ENCODE measurements at regions not wholly inside any gene's neighbourhood (a gene's known extent, or its start where the extent isn't known, plus 50 kb on each side); places are given as distances from the start of the nearest gene placed in this dataset.
"Not testable (repeated sequence)": the region's sequence is repeated elsewhere in the genome, so short reads cannot be mapped to it uniquely, and the experiment has no call there.

DNA sequence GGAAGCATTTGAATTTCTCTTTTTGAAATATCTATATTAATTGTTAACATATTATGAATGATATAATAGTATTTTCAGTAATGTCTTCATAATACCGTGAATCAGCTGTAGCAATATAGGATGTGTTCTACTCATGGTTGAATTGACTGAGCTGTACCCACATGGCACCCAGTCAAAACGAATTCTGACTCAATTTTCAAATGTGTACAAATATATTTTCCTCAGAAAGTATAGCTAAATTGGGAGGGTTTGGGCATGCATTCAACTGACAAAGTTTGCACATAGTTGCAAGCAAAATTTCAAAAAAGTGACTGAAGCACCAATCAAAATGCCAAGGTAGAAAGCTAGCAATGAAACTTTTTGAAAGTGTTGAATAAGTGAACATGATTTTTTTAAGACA, 188.9 kb downstream of the NAF1 start:
- Mint-ChIP-seq H3K27me3 (no peaks in the 10 kb centered on the region), H3K9me3 (no peaks in the 10 kb centered on the region), H3K4me1 (ENCODE audit: low read depth) (no peaks in the 10 kb centered on the region), H3K36me3 (ENCODE audit: low read depth) (no peaks in the 10 kb centered on the region), H3K4me3 (no peak overlapping the region), H3K27ac (no peak overlapping the region)
- H3K27me3 ChIP-seq (ENCODE audit: control insufficient read depth in 1 of 2, insufficient read depth in 2 of 2, low read length in 2 of 2) = no peaks in the 10 kb centered on the region
- H3K4me3 ChIP-seq (ENCODE audit: low read length) = no peak overlapping the region
- DNase-seq (no peak), ATAC-seq (ENCODE audit: poor library complexity) (no peak)
- intact Hi-C loops (cut with DNase I, micrococcal nuclease) = no loop called here
- no peaks in the 10 kb centered on the region for H3K4me1 ChIP-seq (ENCODE audit: insufficient read depth, low read length)
- H3K27ac ChIP-seq (ENCODE audit: low read depth in 1 of 2, low read length in 2 of 2) = no peak overlapping the region
- H3K36me3 ChIP-seq (ENCODE audit: insufficient read depth, low read length) = no peaks in the 10 kb centered on the region
- ChIA-PET POLR2A (no interaction called here), CTCF (no interaction called here)
- H3K9me3 ChIP-seq (ENCODE audit: control insufficient read depth in 1 of 2, insufficient read depth in 1 of 2, low read length in 2 of 2) = no peaks in the 10 kb centered on the region
- TF ChIP-seq, protein P1, sequence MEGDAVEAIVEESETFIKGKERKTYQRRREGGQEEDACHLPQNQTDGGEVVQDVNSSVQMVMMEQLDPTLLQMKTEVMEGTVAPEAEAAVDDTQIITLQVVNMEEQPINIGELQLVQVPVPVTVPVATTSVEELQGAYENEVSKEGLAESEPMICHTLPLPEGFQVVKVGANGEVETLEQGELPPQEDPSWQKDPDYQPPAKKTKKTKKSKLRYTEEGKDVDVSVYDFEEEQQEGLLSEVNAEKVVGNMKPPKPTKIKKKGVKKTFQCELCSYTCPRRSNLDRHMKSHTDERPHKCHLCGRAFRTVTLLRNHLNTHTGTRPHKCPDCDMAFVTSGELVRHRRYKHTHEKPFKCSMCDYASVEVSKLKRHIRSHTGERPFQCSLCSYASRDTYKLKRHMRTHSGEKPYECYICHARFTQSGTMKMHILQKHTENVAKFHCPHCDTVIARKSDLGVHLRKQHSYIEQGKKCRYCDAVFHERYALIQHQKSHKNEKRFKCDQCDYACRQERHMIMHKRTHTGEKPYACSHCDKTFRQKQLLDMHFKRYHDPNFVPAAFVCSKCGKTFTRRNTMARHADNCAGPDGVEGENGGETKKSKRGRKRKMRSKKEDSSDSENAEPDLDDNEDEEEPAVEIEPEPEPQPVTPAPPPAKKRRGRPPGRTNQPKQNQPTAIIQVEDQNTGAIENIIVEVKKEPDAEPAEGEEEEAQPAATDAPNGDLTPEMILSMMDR (IDR thresholded peaks at IDR 0.05) = no peak

DNA sequence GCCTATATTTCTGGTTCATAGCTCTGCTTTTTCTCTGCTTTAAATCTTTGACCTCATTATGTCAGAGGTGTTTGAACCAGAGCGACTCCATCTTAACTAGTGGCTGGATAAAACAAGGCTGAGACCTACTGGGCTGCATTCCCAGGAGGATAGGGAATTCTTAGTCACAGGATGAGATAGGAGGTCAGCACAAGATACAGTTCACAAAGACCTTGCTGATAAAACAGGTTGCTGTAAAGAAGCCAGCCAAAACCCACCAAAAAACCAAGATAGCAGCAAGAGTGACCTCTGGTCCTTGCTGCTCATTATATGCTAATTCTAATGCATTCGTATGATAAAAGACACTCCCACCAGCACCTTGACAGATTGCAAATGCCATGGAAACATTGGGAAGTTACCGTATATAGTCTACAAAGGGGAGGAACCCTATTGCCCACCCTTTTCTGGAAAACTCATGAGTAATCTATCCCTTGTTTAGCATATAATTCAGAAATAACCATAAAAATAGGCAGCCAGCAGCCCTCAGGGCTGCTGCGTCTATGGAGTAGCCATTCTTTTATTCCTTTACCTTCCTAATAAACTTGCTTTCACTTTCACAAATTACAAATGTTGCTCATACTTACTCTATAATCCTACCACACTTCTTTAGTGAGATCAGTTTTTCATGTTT, 193.9 kb downstream of the NAF1 start:
- Mint-ChIP-seq H3K27ac (no peak overlapping the region), H3K4me1 (ENCODE audit: low read depth) (no peaks in the 10 kb centered on the region), H3K27me3 (no peaks in the 10 kb centered on the region), H3K9me3 (no peaks in the 10 kb centered on the region), H3K36me3 (ENCODE audit: low read depth) (no peaks in the 10 kb centered on the region), H3K4me3 (no peak overlapping the region)
- CTCF ChIA-PET = no interaction called here
- ATAC-seq (ENCODE audit: poor library complexity) = no peak
- no peaks in the 10 kb centered on the region for H3K27me3 ChIP-seq (ENCODE audit: control insufficient read depth in 1 of 2, insufficient read depth in 2 of 2, low read length in 2 of 2)
- intact Hi-C loops (cut with DNase I, micrococcal nuclease) = no loop called here
- no peaks in the 10 kb centered on the region for H3K36me3 ChIP-seq (ENCODE audit: insufficient read depth, low read length)
- DNase-seq = no peak
- H3K9me3 ChIP-seq (ENCODE audit: control insufficient read depth in 1 of 2, insufficient read depth in 1 of 2, low read length in 2 of 2) = peaks cover 0 to 8% of the 10 kb centered on the region in 2 experiments
- H3K4me3 ChIP-seq (ENCODE audit: low read length) = no peak overlapping the region
- TF ChIP-seq, protein P1 (IDR thresholded peaks at IDR 0.05) = no peak
- POLR2A ChIA-PET = no interaction called here
- no peak overlapping the region for H3K27ac ChIP-seq (ENCODE audit: low read depth in 1 of 2, low read length in 2 of 2)
- no peaks in the 10 kb centered on the region for H3K4me1 ChIP-seq (ENCODE audit: insufficient read depth, low read length)

DNA sequence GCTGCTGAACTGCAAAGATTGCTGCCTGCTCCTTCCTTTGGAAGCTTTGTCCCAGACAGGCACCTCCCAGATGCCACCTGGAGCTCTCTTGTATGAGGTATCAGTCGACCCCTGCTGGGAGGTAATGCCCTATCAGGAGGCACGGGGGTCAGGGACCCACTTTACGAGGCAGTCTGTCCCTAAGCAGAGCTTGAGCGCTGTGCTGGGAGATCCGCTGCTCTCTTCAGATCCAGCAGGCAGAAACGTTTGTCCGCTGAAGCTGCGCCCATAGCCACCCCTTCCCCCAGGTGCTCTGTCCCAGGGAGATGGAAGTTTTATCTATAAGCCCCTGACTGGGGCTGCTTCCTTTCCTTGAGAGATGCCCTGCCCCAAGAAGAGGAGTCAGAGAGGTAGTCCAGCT, 197.5 kb downstream of the NAF1 start:
- H3K27me3 ChIP-seq (ENCODE audit: control insufficient read depth in 1 of 2, insufficient read depth in 2 of 2, low read length in 2 of 2) = no peaks in the 10 kb centered on the region
- intact Hi-C loops (cut with DNase I, micrococcal nuclease) = no loop called here
- no peaks in the 10 kb centered on the region for H3K27me3 Mint-ChIP-seq
- H3K36me3 ChIP-seq (ENCODE audit: insufficient read depth, low read length) = no peaks in the 10 kb centered on the region
- H3K27ac ChIP-seq (ENCODE audit: low read depth in 1 of 2, low read length in 2 of 2) = no peak overlapping the region
- DNase-seq (no peak), ATAC-seq (ENCODE audit: poor library complexity) (no peak)
- H3K4me3 ChIP-seq (ENCODE audit: low read length) = no peak overlapping the region
- no peak overlapping the region for H3K27ac Mint-ChIP-seq
- no peaks in the 10 kb centered on the region for H3K4me1 Mint-ChIP-seq (ENCODE audit: low read depth)
- CTCF ChIA-PET = no interaction called here
- peaks cover 2% of the 10 kb centered on the region for H3K9me3 Mint-ChIP-seq
- POLR2A ChIA-PET = no interaction called here
- no peak overlapping the region for H3K4me3 Mint-ChIP-seq
- H3K36me3 Mint-ChIP-seq (ENCODE audit: low read depth) = no peaks in the 10 kb centered on the region
- H3K4me1 ChIP-seq (ENCODE audit: insufficient read depth, low read length) = no peaks in the 10 kb centered on the region
- TF ChIP-seq, protein P1 (IDR thresholded peaks at IDR 0.05) = no peak
- peaks cover 0 to 8% of the 10 kb centered on the region in 2 experiments for H3K9me3 ChIP-seq (ENCODE audit: control insufficient read depth in 1 of 2, insufficient read depth in 1 of 2, low read length in 2 of 2)

DNA sequence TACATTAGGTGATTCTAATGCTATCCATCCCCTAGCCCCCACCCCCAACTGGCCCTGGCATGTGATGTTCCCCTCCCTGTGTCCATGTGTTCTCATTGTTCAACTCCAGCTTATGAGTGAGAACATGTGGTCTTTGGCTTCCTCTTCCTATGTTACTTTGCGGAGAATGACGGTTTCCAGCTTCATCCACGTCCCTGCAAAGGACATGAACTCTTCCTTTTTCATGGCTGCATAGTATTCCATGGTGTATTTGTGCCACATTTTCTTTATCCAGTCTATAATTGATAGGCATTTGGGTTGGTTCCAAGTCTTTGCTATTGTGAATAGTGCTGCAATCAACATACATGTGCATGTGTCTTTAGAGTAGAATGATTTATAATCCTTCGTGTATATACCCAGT, 200.7 kb downstream of the NAF1 start:
- H3K27me3 ChIP-seq (ENCODE audit: control insufficient read depth in 1 of 2, insufficient read depth in 2 of 2, low read length in 2 of 2); intact Hi-C loops (cut with DNase I, micrococcal nuclease); H3K36me3 Mint-ChIP-seq (ENCODE audit: low read depth); H3K4me3 ChIP-seq (ENCODE audit: low read length); H3K9me3 Mint-ChIP-seq; CTCF ChIA-PET; H3K9me3 ChIP-seq (ENCODE audit: control insufficient read depth in 1 of 2, insufficient read depth in 1 of 2, low read length in 2 of 2); DNase-seq; H3K4me1 Mint-ChIP-seq (ENCODE audit: low read depth); H3K36me3 ChIP-seq (ENCODE audit: insufficient read depth, low read length); ATAC-seq (ENCODE audit: poor library complexity); H3K27me3 Mint-ChIP-seq; H3K27ac Mint-ChIP-seq; H3K4me1 ChIP-seq (ENCODE audit: insufficient read depth, low read length); POLR2A ChIA-PET; H3K4me3 Mint-ChIP-seq; H3K27ac ChIP-seq (ENCODE audit: low read depth in 1 of 2, low read length in 2 of 2): not testable (repeated sequence)
